ENCODE measurements at regions not wholly inside any gene's neighbourhood (a gene's known extent, or its start where the extent isn't known, plus 50 kb on each side); places are given as distances from the start of the nearest gene placed in this dataset.

GRCh38 chr19:28578208-28578607, 634.7 kb downstream of the UQCRFS1 start:
- no peak overlapping the region for H3K27ac ChIP-seq (replicated peaks)
- H3K27me3 ChIP-seq (ENCODE audit: insufficient read depth, poor library complexity, severe bottlenecking), result no peaks in the 10 kb centered on the region
- TF ChIP-seq REST (IDR thresholded peaks at IDR 0.05; ENCODE audit: insufficient replicate concordance, low read depth) (no peak), SPI1 (IDR thresholded peaks at IDR 0.05; ENCODE audit: borderline replicate concordance, low read depth) (no peak), CTCF (IDR thresholded peaks at IDR 0.05; ENCODE audit: insufficient read depth, low read length) (no peak), POLR2AphosphoS5 (IDR thresholded peaks at IDR 0.05; ENCODE audit: low read depth) (no peak), GABPA (IDR thresholded peaks at IDR 0.05; ENCODE audit: low read depth) (no peak)
- no peak for DNase-seq (ENCODE audit: low read depth in 1 of 2, low spot score in 1 of 2)
- no peak overlapping the region for H3K4me3 ChIP-seq (replicated peaks; ENCODE audit: insufficient read depth, low read length)

- no peak overlapping the region for H3K27ac ChIP-seq (replicated peaks)
- TF ChIP-seq POLR2AphosphoS5 (IDR thresholded peaks at IDR 0.05; ENCODE audit: low read depth), result no peak
- TF ChIP-seq GABPA (IDR thresholded peaks at IDR 0.05; ENCODE audit: low read depth), result no peak
- no peak for TF ChIP-seq REST (IDR thresholded peaks at IDR 0.05; ENCODE audit: insufficient replicate concordance, low read depth)
- TF ChIP-seq CTCF (IDR thresholded peaks at IDR 0.05; ENCODE audit: insufficient read depth, low read length), result no peak
- no peak for TF ChIP-seq SPI1 (IDR thresholded peaks at IDR 0.05; ENCODE audit: borderline replicate concordance, low read depth)
These were observed 635.3 kb downstream of the UQCRFS1 start for GRCh38 chr19:28577666-28578065.

GRCh38 chr19:28577233-28577632, 635.7 kb downstream of the UQCRFS1 start:
- no peak overlapping the region for H3K4me3 ChIP-seq (replicated peaks; ENCODE audit: insufficient read depth, low read length)
- DNase-seq (ENCODE audit: low read depth in 1 of 2, low spot score in 1 of 2), result no peak
- no peak overlapping the region for H3K27ac ChIP-seq (replicated peaks)
- no peak for TF ChIP-seq REST (IDR thresholded peaks at IDR 0.05; ENCODE audit: insufficient replicate concordance, low read depth)
- no peak for TF ChIP-seq SPI1 (IDR thresholded peaks at IDR 0.05; ENCODE audit: borderline replicate concordance, low read depth)
- TF ChIP-seq CTCF (IDR thresholded peaks at IDR 0.05; ENCODE audit: insufficient read depth, low read length), result no peak
- no peak for TF ChIP-seq GABPA (IDR thresholded peaks at IDR 0.05; ENCODE audit: low read depth)
- TF ChIP-seq POLR2AphosphoS5 (IDR thresholded peaks at IDR 0.05; ENCODE audit: low read depth), result no peak
- no peaks in the 10 kb centered on the region for H3K27me3 ChIP-seq (ENCODE audit: insufficient read depth, poor library complexity, severe bottlenecking)

More at GRCh38 chr19:28577666-28578065, 635.3 kb downstream of the UQCRFS1 start:
- H3K27me3 ChIP-seq (ENCODE audit: insufficient read depth, poor library complexity, severe bottlenecking), result no peaks in the 10 kb centered on the region
- H3K4me3 ChIP-seq (replicated peaks; ENCODE audit: insufficient read depth, low read length), result no peak overlapping the region
- DNase-seq (ENCODE audit: low read depth in 1 of 2, low spot score in 1 of 2), result no peak
